SK-N-MC (cell line): ENCODE measurements at regions not wholly inside any gene's neighbourhood (a gene's known extent, or its start where the extent isn't known, plus 50 kb on each side); places are given as distances from the start of the nearest gene placed in this dataset.

Experiments
- EZH2 ChIP-seq: fragments of 200-600 bp; sonication (generic); IDR thresholded peaks from one replicate; pipeline ENCODE4 v1.6.1; 2017; ENCODE audit warnings: antibody characterized with exemption
- FOXP2 ChIP-seq: optimal IDR thresholded peaks from 2 replicates; pipeline ENCODE3; 2011; ENCODE audit warnings: mild to moderate bottlenecking, moderate library complexity; ENCODE audit not compliant: insufficient read depth; ENCODE audit errors: extremely low read length, control extremely low read depth
- POLR2AphosphoS5 ChIP-seq: IDR thresholded peaks from 2 replicates; pipeline ENCODE4 v1.6.1; 2012; ENCODE audit warnings: mild to moderate bottlenecking, low read depth, low read length, borderline replicate concordance

DNA sequence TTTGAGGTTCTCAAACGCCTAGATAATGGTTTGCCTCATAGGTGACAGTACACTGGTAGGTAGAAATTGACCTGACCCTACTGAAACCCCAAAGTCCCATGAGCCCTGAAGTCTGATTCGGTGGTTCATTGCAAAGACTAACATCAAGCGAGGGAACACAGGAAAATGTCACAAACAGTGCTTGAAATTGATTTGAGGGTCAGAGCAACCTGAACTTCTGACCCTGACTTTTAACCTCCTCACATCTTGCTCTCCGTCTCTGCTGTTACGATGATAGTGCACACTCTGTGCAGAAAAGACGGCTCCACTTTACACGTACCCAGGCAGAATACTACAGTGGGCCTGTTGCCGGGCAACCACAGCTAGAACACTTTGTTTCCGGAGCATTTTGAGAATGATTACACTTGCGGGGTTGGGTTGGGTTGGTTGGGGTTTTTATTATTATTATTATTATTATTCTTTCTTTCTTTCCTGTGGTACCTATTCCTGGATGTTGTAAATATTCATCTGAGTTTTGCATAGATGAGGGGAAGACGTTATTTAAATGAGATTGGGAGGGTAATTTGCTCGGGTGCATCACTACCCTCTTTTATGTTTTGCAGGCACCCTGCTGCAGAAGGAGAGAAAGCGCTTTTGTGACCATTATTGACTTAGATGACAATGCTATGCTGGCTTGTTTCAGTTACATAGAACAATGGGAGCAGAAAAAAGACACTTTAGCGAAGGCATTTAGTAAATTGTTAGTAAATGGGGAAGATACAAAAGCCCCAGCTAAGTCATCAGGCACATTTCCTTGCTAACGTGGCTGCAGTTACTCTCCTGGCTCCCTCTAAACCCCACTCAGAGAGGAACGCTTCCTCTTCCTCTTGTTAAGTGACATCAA is 438.1 kb upstream of the NRP1 start:
- TF ChIP-seq EZH2 (no peak), POLR2AphosphoS5 (no peak), FOXP2 (no peak)
